ENCODE measurements at regions not wholly inside any gene's neighbourhood (a gene's known extent, or its start where the extent isn't known, plus 50 kb on each side); places are given as distances from the start of the nearest gene placed in this dataset.

GRCh38 chr22:49097171-49097925 is 730.3 kb downstream of the BRD1 start:
- intact Hi-C loops (cut with micrococcal nuclease; ENCODE audit: unreplicated experiment) (no loop called here), in situ Hi-C loops (cut with HindIII; ENCODE audit: extremely low pct_ligation_motif_present, low pct_unique_long_range_greater_than_20kb) (no loop called here)
- FAIRE-seq = no peak
- ChIA-PET CTCF (ENCODE audit: low intra/inter-chr PET ratio, low total read pairs) (no interaction called here), POLR2A (no interaction called here)
- Histone ChIP-seq H3K4me3 (replicated peaks in 1 of 3; ENCODE audit: insufficient read depth in 1 of 3, low read depth in 2 of 3, low read length in 3 of 3) (no peak overlapping the region), H3K9me3 (ENCODE audit: low read length) (no peaks in the 10 kb centered on the region), H3K4me2 (ENCODE audit: low read depth, low read length) (no peak overlapping the region), H2AFZ (ENCODE audit: low read length) (no peak overlapping the region), H3K79me2 (ENCODE audit: insufficient read depth, low read length) (no peaks in the 10 kb centered on the region), H3K36me3 (replicated peaks in 1 of 2; ENCODE audit: control insufficient read depth in 1 of 2, insufficient read depth in 2 of 2, low read length in 2 of 2) (no peaks in the 10 kb centered on the region), H3K4me1 (ENCODE audit: insufficient read depth, low read length) (no peaks in the 10 kb centered on the region), H3K27me3 (ENCODE audit: control insufficient read depth in 1 of 2, insufficient read depth in 2 of 2, low read length in 2 of 2) (peaks cover 6 to 62% of the 10 kb centered on the region in 2 experiments), H3K9ac (ENCODE audit: insufficient read depth, low read depth, low read length) (no peak overlapping the region), H4K20me1 (ENCODE audit: insufficient read depth, low read length) (no peaks in the 10 kb centered on the region), H3K27ac (ENCODE audit: extremely low read length, insufficient read depth, low read length) (no peak overlapping the region)
- no peak for DNase-seq (ENCODE audit: low spot score)
- no peak for TF ChIP-seq ZMYM3 (CRISPR knock-in tag; IDR thresholded peaks at IDR 0.05)
- no peak for TF ChIP-seq ZC3H13 (CRISPR knock-in tag; IDR thresholded peaks at IDR 0.05)
- TF ChIP-seq NR2C2 (CRISPR knock-in tag; IDR thresholded peaks at IDR 0.05; ENCODE audit: borderline replicate concordance) = no peak
- TF ChIP-seq ZNF501 (CRISPR knock-in tag; IDR thresholded peaks at IDR 0.05) = no peak
- TF ChIP-seq NFE2 (CRISPR knock-in tag; IDR thresholded peaks at IDR 0.05) = no peak
- no peak for TF ChIP-seq DMTF1 (CRISPR knock-in tag; IDR thresholded peaks at IDR 0.05)
- TF ChIP-seq SOX5 (CRISPR knock-in tag; IDR thresholded peaks at IDR 0.05; ENCODE audit: borderline replicate concordance) = no peak
- TF ChIP-seq MIER3 (CRISPR knock-in tag; IDR thresholded peaks at IDR 0.05; ENCODE audit: borderline replicate concordance) = no peak
- TF ChIP-seq NR2F1 (CRISPR knock-in tag; IDR thresholded peaks at IDR 0.05) = no peak
- 37% methylated on average over 19 of the region's 20 CpGs for WGBS (ENCODE audit: low lambda C conversion rate)
- no TSS peak for BruUV-seq (replicated peaks)
- no peak for ATAC-seq

Data from HepG2 (cell line).